ENCODE measurements at regions not wholly inside any gene's neighbourhood (a gene's known extent, or its start where the extent isn't known, plus 50 kb on each side); places are given as distances from the start of the nearest gene placed in this dataset.

DNA sequence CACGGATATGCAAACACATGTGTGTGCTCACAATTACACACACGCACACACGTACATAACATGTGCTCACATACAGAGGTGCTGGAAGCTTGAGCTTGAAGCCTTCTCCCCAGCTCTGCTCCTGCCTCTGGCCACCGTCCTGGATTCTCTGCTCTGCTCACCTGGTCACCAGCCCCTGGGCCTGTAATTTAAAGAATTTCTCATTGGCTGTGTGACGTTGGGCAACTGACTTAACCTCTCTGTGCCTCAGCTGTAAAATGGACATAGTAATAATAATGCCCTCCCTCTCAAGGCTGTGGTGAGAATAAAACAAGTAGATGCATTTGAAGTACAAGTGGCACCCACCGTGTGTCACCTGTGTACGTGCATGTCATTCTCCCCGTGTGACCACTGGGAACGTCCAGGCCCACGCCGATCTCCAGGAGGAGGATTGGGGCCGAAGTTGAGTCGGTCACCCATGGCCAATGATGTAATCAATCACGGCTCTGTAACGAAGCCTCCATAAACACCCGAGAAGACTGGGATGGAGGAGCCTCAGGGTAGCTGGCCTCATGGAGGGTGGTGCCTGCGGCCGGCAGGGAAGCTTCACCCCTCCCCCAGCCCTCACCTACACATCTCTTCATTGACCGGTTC lies 160.9 kb upstream of the AFDN start:
- H3K4me1 ChIP-seq = no peaks in the 10 kb centered on the region
- no peak overlapping the region for H3K27ac ChIP-seq
- CTCF ChIA-PET = no interaction called here
- POLR2A ChIA-PET = no interaction called here
- WGBS (ENCODE audit: missing lambda C conversion rate) = 60% methylated on average over 19 of the region's 19 CpGs
- no peak for TF ChIP-seq RNF2 (IDR thresholded peaks at IDR 0.05; ENCODE audit: borderline replicate concordance, low read depth)
- TF ChIP-seq FOSB (CRISPR knock-in tag; IDR thresholded peaks at IDR 0.05) = no peak
- TF ChIP-seq HOXB13 (CRISPR knock-in tag; IDR thresholded peaks at IDR 0.05; ENCODE audit: low read depth) = no peak
- no peak for TF ChIP-seq FOSL2 (IDR thresholded peaks at IDR 0.05)
- TF ChIP-seq FOSL2 (CRISPR knock-in tag; IDR thresholded peaks at IDR 0.05) = no peak
- TF ChIP-seq ZNF302 (CRISPR knock-in tag; IDR thresholded peaks at IDR 0.05) = no peak
- no peak for TF ChIP-seq CEBPB (IDR thresholded peaks at IDR 0.05)
- no peak for TF ChIP-seq ESRRA (IDR thresholded peaks at IDR 0.05; ENCODE audit: borderline replicate concordance, low read length)
- no peak for TF ChIP-seq JUNB (IDR thresholded peaks at IDR 0.05)
- TF ChIP-seq EHF (CRISPR knock-in tag; IDR thresholded peaks at IDR 0.05) = no peak
- TF ChIP-seq FOXS1 (CRISPR knock-in tag; IDR thresholded peaks at IDR 0.05) = no peak
- no peak for TF ChIP-seq RAD21 (conservative IDR thresholded peaks at IDR 0.05 in 1 of 2, IDR thresholded peaks at IDR 0.05 in 1 of 2)
- no peak for TF ChIP-seq SMC3 (IDR thresholded peaks at IDR 0.05)
- TF ChIP-seq SREBF2 (IDR thresholded peaks at IDR 0.05) = no peak
- TF ChIP-seq EP300 (IDR thresholded peaks at IDR 0.05) = no peak
- no peak for TF ChIP-seq HDAC2 (IDR thresholded peaks at IDR 0.05)
- TF ChIP-seq RCOR1 (IDR thresholded peaks at IDR 0.05; ENCODE audit: low read depth, low read length) = no peak
- no peak for TF ChIP-seq RFX5 (IDR thresholded peaks at IDR 0.05)
- TF ChIP-seq, protein P1, sequence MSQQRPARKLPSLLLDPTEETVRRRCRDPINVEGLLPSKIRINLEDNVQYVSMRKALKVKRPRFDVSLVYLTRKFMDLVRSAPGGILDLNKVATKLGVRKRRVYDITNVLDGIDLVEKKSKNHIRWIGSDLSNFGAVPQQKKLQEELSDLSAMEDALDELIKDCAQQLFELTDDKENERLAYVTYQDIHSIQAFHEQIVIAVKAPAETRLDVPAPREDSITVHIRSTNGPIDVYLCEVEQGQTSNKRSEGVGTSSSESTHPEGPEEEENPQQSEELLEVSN (IDR thresholded peaks at IDR 0.05; ENCODE audit: borderline replicate concordance, low read depth) = no peak
- TF ChIP-seq, protein P2, sequence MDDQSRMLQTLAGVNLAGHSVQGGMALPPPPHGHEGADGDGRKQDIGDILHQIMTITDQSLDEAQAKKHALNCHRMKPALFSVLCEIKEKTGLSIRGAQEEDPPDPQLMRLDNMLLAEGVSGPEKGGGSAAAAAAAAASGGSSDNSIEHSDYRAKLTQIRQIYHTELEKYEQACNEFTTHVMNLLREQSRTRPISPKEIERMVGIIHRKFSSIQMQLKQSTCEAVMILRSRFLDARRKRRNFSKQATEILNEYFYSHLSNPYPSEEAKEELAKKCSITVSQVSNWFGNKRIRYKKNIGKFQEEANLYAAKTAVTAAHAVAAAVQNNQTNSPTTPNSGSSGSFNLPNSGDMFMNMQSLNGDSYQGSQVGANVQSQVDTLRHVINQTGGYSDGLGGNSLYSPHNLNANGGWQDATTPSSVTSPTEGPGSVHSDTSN (IDR thresholded peaks at IDR 0.05) = no peak
- no peak for TF ChIP-seq KDM1A (IDR thresholded peaks at IDR 0.05; ENCODE audit: low read depth)
- DNase-seq (ENCODE audit: low read depth in 1 of 2, low spot score in 1 of 2) = no peak
- ATAC-seq = no peak
- H3K4me3 ChIP-seq = no peak overlapping the region
- H3K4me2 ChIP-seq = no peak overlapping the region
- H3K9me3 ChIP-seq = no peaks in the 10 kb centered on the region
- no peak for FAIRE-seq

DNA sequence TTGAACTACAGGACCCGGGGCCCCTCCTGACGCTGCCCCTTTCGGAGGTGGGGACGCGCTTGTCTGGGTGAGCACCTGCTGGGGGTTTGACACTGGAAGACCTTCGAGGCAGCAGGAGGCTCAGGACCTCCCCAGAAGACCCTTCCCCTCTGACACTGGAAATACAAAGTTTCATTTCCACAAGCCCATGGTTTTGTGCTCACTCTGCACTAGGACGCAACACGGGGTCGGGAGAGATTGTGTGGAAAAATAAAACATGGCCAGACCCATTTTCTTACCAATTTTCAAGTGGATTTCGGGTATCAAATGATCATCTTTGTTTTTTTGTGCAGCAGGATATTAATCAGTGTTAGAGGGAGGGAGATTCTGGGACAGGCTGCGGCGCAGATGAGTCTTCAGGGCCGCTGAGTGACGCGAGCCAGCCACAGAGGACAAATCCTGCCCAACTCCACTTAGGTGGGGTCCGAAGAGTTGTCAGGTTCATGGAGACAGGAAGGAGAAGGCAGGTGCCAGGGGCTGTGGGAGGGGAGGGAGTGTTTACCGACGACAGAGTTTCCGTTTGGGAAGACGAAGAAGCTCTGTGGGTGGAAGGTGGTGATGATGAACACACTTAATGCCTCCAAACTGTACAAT lies 160.0 kb upstream of the AFDN start:
- ATAC-seq (no peak), DNase-seq (ENCODE audit: low read depth in 1 of 2, low spot score in 1 of 2) (no peak), FAIRE-seq (no peak)
- H3K27ac ChIP-seq = no peak overlapping the region
- 73% methylated on average over 16 of the region's 20 CpGs for WGBS (ENCODE audit: missing lambda C conversion rate)
- no peak overlapping the region for H3K4me2 ChIP-seq
- no peaks in the 10 kb centered on the region for H3K9me3 ChIP-seq
- ChIA-PET POLR2A (no interaction called here), CTCF (no interaction called here)
- H3K4me1 ChIP-seq = no peaks in the 10 kb centered on the region
- H3K4me3 ChIP-seq = no peak overlapping the region
- TF ChIP-seq TFCP2L1 (CRISPR knock-in tag; IDR thresholded peaks at IDR 0.05) (no peak), ZC3H11A (IDR thresholded peaks at IDR 0.05) (no peak), SREBF2 (IDR thresholded peaks at IDR 0.05) (no peak)
- TF ChIP-seq, protein P3, sequence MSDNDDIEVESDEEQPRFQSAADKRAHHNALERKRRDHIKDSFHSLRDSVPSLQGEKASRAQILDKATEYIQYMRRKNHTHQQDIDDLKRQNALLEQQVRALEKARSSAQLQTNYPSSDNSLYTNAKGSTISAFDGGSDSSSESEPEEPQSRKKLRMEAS (IDR thresholded peaks at IDR 0.05) = no peak
